ENCODE measurements at regions not wholly inside any gene's neighbourhood (a gene's known extent, or its start where the extent isn't known, plus 50 kb on each side); places are given as distances from the start of the nearest gene placed in this dataset.
A peak's percentile ranks its signal among the peaks of the same experiment; 100 is the strongest.

DNA sequence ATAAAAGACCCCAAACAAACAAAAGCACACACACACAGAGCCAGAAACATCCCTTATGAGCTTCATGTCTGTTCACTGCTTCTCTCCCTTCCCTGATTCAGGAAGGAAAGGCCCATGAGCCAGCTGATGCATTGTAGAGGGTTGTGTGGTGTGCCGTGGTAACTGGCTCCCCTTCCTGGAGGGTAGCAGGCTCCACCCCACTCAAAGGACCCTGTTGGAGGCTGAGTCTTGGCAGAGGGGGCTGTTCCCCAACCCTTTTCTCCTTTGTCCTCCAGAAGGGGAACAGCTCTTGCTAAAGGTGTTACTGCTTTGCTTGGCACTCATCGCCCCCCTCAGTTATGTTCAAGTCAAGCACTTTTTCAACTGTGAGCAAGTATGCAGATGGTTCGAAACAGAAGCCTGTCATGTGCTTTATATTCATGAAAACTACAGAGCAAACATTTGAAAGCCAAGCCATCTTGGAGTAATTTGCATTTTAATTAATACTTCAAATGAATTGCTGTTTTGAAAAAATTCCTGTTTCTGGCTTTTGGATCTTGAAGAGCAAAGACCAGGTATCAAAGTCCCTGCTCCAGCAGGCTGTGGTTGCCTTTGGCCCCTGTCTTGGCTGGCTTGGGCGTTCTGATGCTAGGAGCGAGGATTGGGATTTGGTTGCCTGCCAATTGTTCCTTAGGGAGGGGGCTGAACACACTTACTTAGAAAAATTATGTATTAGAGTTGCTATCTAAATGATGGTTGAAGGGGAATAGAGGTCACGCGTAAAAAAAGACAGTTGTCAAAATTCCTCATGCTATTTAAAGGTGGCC, 267.8 kb downstream of the TSN start:
- TF ChIP-seq, protein P1, sequence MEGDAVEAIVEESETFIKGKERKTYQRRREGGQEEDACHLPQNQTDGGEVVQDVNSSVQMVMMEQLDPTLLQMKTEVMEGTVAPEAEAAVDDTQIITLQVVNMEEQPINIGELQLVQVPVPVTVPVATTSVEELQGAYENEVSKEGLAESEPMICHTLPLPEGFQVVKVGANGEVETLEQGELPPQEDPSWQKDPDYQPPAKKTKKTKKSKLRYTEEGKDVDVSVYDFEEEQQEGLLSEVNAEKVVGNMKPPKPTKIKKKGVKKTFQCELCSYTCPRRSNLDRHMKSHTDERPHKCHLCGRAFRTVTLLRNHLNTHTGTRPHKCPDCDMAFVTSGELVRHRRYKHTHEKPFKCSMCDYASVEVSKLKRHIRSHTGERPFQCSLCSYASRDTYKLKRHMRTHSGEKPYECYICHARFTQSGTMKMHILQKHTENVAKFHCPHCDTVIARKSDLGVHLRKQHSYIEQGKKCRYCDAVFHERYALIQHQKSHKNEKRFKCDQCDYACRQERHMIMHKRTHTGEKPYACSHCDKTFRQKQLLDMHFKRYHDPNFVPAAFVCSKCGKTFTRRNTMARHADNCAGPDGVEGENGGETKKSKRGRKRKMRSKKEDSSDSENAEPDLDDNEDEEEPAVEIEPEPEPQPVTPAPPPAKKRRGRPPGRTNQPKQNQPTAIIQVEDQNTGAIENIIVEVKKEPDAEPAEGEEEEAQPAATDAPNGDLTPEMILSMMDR (IDR thresholded peaks at IDR 0.05) = no peak
- no peak for DNase-seq (ENCODE audit: low spot score)
- Histone ChIP-seq H3K27ac (no peak overlapping the region), H3K4me3 (no peak overlapping the region)

- Histone ChIP-seq H3K4me3 (no peak overlapping the region), H3K27ac (peak overlapping the region in 1 of 2 donors; percentile 42)
- DNase-seq (ENCODE audit: low spot score) = no peak
- TF ChIP-seq, protein P1 (IDR thresholded peaks at IDR 0.05) = no peak
Observed at GRCh38 chr2:122027510-122028217, 272.2 kb downstream of the TSN start.

DNA sequence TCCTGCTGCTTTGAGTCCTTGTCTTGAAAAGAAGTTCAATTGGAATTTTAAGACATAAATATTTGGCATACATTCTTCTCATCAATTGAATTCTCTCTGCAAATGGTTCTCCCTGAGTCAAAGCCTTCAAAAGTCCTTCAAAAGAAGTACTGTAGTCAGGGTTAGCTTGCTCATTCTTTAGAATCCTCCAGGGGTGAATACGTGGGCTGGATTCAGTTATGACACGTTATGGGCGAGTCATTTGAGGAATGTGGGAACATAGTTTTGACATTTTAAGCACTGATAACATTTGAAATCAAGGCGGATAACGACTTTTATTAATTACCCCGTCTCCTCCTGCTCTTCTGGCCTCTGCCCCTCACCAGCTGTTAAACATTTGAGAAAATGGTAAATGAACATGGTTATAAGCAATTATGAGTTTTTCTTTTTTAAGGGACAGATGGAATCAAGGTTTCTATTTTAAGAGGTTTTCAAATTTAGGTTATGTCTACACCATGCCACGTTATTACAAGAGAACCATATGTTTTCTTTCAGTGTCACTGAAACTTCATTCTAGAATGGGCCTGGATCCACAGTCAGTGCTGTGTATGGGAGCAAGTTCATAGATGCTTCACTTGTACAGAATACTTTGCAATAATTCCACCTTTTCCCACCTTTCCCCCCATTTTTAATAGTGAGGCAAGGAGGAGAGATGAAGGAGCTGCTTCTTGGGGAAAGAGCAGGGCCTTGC, 273.1 kb downstream of the TSN start:
- Histone ChIP-seq H3K27ac (peak overlapping the region in 1 of 2 donors; percentile 43), H3K4me3 (no peak overlapping the region)
- TF ChIP-seq, protein P1 (IDR thresholded peaks at IDR 0.05) = no peak
- DNase-seq (ENCODE audit: low spot score) = no peak

DNA sequence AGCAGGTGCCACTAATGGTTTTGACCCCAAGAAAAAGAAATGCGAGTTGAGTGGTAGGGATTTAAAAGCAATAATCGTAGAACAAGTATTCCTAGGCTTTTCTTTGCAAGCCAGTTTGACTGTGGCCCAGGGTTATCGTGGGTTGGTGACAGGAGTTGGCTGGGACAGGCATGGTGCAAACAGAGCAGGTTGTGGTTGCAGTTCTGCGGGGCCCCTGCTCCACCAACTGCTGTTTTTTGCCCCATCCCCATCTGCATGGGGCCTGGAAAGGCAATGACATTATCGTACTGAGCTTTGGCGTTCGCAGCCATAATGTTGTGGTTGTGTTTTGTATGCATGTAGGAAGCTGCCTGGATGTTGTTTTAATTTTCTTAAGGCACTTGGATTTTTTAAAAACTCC, 274.0 kb downstream of the TSN start:
- TF ChIP-seq, protein P1 (IDR thresholded peaks at IDR 0.05) = no peak
- Histone ChIP-seq H3K27ac (peak overlapping the region in 1 of 2 donors; percentile 43), H3K4me3 (no peak overlapping the region)
- DNase-seq (ENCODE audit: low spot score) = no peak

GRCh38 chr2:122029945-122030344, 274.5 kb downstream of the TSN start:
- H3K4me3 ChIP-seq = no peak overlapping the region
- no peak for DNase-seq (ENCODE audit: low spot score)
- H3K27ac ChIP-seq = no peak overlapping the region
- TF ChIP-seq, protein P1 (IDR thresholded peaks at IDR 0.05) = no peak

- no peak for DNase-seq (ENCODE audit: low spot score)
- H3K27ac ChIP-seq = no peak overlapping the region
Observed at GRCh38 chr2:122031544-122032263, 276.3 kb downstream of the TSN start.

More at GRCh38 chr2:122031544-122032263, 276.3 kb downstream of the TSN start:
- TF ChIP-seq, protein P1 (IDR thresholded peaks at IDR 0.05) = no peak
- H3K4me3 ChIP-seq = no peak overlapping the region
